Stimulated activated CD4-positive, alpha-beta T cell treated with anti-CD3 and anti-CD28 coated beads, Interleukin-1b, Interleukin-23, amount 100 ng/mL, for 1 hour (primary cell): ENCODE measurements at regions not wholly inside any gene's neighbourhood (a gene's known extent, or its start where the extent isn't known, plus 50 kb on each side); places are given as distances from the start of the nearest gene placed in this dataset.
"Not testable (repeated sequence)": the region's sequence is repeated elsewhere in the genome, so short reads cannot be mapped to it uniquely, and the experiment has no call there.

Source experiments
- DNase-seq, 2 donors: peaks; one replicate each; pipeline ENCODE4 v3.0.0-alpha.2; 2020; ENCODE audit warnings: low read depth in 2 of 2

GRCh38 chr4:164210377-164210776 is 543.6 kb upstream of the SMIM31 start:
- no peak for DNase-seq

GRCh38 chr4:164212134-164212533 is 541.8 kb upstream of the SMIM31 start:
- DNase-seq: no peak

GRCh38 chr4:164212714-164213113 is 541.2 kb upstream of the SMIM31 start:
- DNase-seq: no peak

GRCh38 chr4:164215113-164215741 is 538.7 kb upstream of the SMIM31 start:
- no peak for DNase-seq

- no peak for DNase-seq
These were observed 532.3 kb upstream of the SMIM31 start for GRCh38 chr4:164221631-164222030.

- no peak for DNase-seq
These were observed 529.1 kb upstream of the SMIM31 start for GRCh38 chr4:164224871-164225270.

GRCh38 chr4:164229255-164229654 is 524.7 kb upstream of the SMIM31 start:
- no peak for DNase-seq

GRCh38 chr4:164239433-164239832 is 514.5 kb upstream of the SMIM31 start:
- no peak for DNase-seq

GRCh38 chr4:164239976-164240375 is 514.0 kb upstream of the SMIM31 start:
- no peak for DNase-seq

GRCh38 chr4:164251257-164251656 is 502.7 kb upstream of the SMIM31 start:
- no peak for DNase-seq

- DNase-seq: no peak
These were observed 501.6 kb upstream of the SMIM31 start for GRCh38 chr4:164252286-164252685.

- DNase-seq: no peak
These were observed 492.1 kb upstream of the SMIM31 start for GRCh38 chr4:164261831-164262230.

- not testable (repeated sequence) for DNase-seq
These were observed 491.4 kb upstream of the SMIM31 start for GRCh38 chr4:164262508-164262907.

- not testable (repeated sequence) for DNase-seq
These were observed 476.5 kb upstream of the SMIM31 start for GRCh38 chr4:164277414-164277813.

GRCh38 chr4:164287173-164287572 is 466.8 kb upstream of the SMIM31 start:
- no peak for DNase-seq

GRCh38 chr4:164288578-164288977 is 465.4 kb upstream of the SMIM31 start:
- no peak for DNase-seq

GRCh38 chr4:164293203-164293602 is 460.7 kb upstream of the SMIM31 start:
- DNase-seq: no peak

- no peak for DNase-seq
These were observed 460.2 kb upstream of the SMIM31 start for GRCh38 chr4:164293743-164294142.

GRCh38 chr4:164301430-164301829 is 452.5 kb upstream of the SMIM31 start:
- DNase-seq: no peak

- DNase-seq: no peak
These were observed 449.8 kb upstream of the SMIM31 start for GRCh38 chr4:164304101-164304639.

GRCh38 chr4:164304861-164305260 is 449.1 kb upstream of the SMIM31 start:
- no peak for DNase-seq

GRCh38 chr4:164307262-164307661 is 446.7 kb upstream of the SMIM31 start:
- no peak for DNase-seq

GRCh38 chr4:164312671-164313070 is 441.3 kb upstream of the SMIM31 start:
- no peak for DNase-seq

GRCh38 chr4:164313853-164314252 is 440.1 kb upstream of the SMIM31 start:
- DNase-seq: no peak
